Activated CD4-positive, alpha-beta T cell treated with anti-CD3 and anti-CD28 coated beads, Interleukin-2, amount 50 U/mL, for 1 hour (primary cell): ENCODE measurements at regions not wholly inside any gene's neighbourhood (a gene's known extent, or its start where the extent isn't known, plus 50 kb on each side); places are given as distances from the start of the nearest gene placed in this dataset.

Experiments used
- DNase-seq: peaks from one replicate; pipeline ENCODE4 v3.0.0-alpha.2; 2020

- DNase-seq, result no peak
Observed at GRCh38 chr2:217749008-217749407, 253.8 kb downstream of the TNS1 start.

DNA sequence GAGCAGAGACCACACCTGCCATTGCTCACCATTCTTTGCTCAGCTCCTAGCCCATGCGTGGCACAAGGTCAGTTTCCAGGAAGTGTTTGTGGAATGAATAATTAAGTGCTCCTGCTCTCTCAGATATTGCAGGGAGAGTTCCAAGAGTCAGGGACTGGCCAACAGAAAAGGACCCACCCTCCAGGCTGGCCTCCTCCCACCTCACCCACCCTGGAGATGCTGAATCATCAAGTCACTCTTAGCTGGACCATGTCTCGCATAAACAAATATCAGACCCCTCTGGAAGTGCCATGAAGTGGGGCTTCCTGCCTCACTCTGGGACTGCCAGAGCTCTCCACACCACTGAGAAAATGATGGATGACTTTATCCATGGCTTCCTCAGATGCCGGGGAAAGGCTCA lies 256.0 kb downstream of the TNS1 start:
- DNase-seq, result no peak

GRCh38 chr2:217743966-217744761 lies 258.6 kb downstream of the TNS1 start:
- no peak for DNase-seq

DNA sequence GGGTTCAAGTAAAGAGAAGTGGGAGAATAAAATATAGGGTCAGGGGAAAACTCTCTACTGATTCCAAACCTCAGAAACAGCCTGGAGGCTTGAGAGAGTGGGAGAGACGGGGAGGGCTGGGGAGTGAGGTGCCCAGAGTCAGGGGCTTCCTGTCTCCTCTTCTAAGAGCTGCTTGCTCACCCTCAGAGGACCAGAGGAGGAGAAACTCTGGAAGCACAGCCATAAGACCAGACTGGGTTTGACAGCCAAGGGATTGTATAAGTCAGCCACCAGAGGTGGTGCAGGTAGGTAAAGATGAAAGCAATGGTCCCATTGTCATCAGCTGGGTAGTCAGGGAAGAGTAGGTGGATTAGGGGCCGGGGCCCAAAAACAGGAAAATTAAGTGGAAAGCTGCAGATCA lies 259.4 kb downstream of the TNS1 start:
- DNase-seq, result no peak

DNA sequence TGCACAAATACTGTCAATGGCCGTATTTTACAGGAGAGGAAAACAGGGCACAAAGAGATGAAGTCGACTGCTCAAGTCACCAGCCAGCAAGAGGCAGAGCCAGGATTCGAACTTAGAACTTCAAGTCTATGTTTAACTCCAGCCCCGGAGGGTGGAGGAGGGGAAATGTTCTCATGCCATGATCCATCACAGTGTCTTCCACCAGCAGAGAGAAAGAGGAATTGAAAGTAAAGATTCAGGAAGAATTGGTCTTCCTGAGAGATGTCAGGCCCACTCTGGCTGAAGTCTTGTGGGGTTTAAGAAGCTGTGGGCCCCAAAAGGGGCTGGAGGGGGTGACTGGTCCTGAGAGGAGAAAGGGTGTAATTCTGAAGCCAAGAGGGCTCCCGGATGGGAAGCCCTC lies 260.0 kb downstream of the TNS1 start:
- no peak for DNase-seq

- no peak for DNase-seq
Observed at GRCh38 chr2:217742276-217742675, 260.5 kb downstream of the TNS1 start.

DNA sequence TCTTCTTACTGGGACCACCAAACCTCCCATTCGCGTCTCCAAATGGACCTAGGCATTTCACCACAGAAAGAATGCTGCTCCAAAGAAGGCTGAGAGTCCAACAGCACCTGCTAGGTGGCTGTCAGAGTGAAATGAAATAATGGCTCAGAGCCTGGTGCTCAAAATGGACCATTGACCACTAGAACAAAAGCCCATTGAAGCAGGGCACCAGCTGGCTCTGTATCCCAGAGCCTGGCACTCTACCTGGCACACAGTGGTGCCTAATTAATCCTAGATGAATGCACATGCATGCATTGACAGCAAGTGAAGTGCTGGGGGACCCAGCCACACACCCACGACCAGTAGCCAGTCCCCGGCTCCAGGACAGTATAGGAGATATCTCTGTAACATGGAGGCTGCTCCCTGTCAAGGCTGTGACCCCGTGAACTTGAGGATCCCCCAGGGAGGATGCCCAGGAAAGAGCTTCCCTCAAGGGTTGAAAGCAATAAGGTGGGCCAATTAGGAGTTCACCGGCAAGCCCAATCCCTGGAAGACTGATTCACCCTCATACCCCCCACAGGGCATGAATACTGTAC lies 261.3 kb downstream of the TNS1 start:
- no peak for DNase-seq

DNA sequence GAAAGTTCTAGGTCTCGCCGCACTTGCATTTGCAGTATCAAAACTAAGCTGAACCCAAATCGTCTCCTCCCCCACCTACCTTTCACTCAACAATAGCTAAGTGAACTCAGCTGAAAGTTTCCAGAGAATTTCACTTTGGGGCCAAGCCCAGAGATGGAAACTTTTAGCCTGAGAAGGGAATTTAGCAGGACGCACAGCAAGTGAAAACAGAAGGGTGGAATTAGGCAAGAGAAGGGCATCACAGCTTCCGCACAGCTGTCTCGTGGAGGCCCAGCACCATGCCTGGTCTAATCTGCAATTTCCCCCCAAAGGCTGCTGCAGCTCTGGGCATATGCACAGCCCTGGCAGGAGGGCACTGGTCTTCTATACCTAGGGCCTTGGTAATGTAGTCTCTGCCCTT lies 262.0 kb downstream of the TNS1 start:
- DNase-seq, result no peak

DNA sequence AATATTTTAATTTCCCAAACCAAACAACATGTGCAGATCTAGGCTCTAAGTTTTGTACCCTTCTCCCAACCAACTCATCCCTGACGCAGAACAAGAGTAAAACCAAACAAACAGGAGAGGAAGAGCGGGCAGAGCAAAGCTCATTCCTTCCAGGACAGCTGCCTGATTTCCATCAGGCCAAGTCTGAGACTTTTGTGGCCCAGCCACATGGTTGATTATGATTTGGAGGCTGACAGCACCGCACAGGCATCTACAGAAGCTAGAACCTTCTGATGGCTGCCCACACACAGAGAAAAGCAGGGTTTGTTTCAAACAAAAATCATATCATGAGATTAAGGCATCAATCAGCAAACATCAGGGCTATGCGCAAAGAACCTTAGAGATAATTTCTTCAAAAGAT lies 262.6 kb downstream of the TNS1 start:
- DNase-seq, result no peak

- DNase-seq, result no peak
Observed at GRCh38 chr2:217739741-217740140, 263.1 kb downstream of the TNS1 start.

DNA sequence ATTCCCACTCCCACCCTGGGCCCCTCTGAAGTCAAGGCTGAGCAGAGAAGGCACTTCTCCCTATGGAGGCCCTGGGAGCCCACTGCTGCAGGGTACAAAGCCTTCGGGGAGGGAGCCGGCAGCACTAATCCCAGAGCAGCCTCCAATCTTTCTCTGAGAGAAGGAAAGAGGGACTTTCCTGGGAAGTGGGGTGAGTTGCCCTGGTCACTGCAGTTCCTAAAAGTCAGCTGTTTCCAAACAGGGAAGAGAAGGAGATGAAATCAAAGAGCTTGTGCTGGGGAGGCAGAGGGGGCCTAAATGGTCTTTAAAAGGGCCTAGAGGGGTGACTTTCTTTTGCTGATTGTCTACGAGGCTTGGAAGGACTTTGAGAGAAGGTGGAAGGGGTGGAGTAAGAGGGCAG lies 264.7 kb downstream of the TNS1 start:
- DNase-seq, result no peak

DNA sequence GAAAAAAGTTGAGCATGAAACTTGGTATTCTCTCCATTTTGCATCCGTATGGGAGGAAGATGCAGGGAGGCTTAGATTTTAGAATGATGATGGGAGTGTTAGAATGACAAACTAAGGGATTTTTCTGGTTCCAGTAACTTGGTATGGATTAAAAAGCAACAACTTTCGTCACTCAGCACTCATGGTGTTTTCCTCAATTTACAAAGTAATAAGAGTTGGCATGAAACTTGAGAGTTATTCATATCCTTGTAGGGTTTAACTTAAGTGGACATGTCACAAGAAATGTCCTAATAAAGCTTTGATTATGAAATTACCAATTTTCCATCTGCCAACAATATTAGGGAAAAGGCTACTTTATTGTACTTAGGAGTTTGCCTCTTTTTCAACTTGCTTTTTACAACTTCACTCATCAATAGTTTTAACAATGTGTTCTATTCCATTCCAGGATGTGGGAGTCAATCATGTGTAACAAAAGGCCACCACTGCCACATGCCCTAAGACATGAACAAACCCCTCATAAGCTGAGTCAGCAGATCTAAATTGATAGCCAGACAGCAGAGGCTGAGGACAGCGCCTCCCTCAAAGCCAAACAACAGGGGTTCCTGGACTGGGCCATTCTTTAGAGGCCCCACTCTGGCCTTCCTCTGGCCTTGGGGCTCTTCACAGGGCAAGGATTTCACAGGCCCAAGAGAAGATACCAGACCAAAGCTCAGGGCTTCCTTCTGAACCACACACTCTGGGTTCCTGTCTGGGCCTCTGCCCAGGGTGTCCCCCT lies 265.8 kb downstream of the TNS1 start:
- no peak for DNase-seq

GRCh38 chr2:217735899-217736298 lies 266.9 kb downstream of the TNS1 start:
- DNase-seq, result no peak

DNA sequence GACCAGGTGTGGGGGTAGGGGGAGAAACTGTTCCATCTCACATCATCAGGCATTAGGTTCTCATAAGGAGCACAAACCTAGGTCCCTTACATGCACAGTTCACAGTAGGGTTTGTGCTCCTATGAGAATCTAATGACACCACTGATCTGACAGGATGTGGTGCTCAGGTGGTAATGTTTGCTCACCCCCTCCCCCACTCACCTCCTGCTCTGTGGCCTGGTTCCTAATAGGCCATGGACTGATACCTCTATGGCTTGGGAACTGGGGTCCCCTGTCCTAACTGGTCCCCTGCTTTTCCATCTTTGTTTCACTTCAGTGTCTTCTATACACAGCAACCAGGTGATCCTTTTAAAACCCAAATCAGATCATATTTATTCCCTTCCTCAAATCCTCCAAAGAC lies 267.8 kb downstream of the TNS1 start:
- no peak for DNase-seq

GRCh38 chr2:217733461-217733860 lies 269.3 kb downstream of the TNS1 start:
- no peak for DNase-seq

DNA sequence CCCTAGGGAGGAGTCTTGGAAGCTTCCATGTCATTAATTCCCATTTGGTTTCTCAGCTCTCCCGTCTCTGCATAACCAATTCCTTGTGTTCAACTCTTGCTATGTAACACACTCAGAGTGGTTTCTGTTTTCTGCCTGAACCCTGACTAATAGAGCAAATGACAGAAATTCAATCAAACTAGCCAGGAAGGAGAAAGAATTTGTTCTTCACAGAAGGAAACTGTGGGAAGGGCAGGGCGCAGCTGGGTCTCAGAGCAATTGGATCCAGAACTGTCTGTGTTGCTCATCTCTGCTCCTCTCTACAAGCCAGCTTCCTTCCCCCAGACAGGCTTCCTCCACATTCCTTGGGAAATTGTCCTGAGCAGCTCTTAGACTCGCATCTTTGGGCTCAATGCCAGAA lies 269.8 kb downstream of the TNS1 start:
- no peak for DNase-seq

DNA sequence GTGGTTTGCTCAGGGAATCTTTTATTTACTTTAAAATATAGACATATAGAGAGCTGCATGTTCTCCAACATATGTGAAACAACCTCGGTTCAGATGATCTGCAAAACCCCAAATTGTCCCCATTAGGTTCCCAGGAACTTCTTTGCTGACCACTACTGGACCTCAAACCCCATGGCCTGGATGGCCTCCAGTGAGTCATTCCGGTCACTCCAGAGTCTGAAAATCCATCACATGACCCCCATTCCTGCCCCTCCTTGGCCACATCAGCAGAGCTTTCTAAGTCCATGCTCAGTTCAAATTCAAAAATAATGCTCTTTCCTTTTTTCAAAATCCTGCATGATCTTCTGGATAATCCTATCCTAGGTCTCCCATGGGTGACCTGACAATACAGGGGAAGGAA lies 271.0 kb downstream of the TNS1 start:
- DNase-seq, result no peak

DNA sequence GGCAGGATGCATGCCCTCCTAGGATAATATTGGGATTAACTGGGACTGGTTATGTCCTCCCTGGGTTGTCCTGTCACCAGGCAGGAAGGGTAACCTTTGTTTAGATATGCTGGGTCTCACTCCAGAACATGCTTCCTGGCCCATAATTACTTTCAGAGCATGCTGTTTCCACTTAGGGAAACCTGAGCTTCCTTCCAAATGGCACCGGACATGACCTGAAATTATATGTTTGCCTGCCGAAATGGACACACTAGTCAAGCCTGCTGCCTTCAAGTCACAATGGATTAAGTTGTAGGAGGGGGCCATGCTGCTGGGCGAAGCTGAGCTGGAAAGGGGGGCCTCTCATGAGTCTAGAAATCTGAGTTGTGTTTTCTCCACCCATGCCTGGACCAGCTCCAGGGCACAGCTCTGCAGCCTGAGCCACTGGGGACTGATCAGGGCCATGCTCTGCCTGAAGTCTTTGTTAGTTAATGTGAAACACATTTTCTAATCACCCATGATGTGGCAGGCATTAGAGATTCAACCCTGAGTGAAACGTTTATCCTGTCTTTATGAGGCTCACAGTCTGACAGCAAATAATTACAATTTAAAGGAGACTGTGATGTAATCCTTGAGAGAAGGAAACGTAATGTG lies 273.3 kb downstream of the TNS1 start:
- DNase-seq, result no peak

GRCh38 chr2:217727801-217728200 lies 275.0 kb downstream of the TNS1 start:
- DNase-seq, result no peak

DNA sequence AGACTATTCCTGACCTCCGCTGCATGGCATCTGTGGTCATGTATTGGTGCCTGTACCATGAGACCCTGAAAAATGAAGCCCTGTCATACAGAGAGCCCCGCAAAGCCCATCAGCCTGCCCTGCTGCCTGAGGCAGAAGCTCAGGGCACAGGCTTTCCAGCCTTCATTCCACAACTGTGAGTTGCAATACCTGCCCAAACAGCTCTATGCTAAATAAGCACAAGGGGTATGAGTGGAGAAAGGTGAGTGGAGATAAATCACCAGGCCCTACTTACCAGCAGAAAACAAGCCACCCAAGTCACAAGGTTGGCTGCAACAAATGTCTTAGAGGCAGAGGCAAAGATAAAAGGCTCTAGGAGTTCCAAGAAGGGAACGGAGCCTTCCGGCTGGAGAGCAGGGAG lies 277.4 kb downstream of the TNS1 start:
- no peak for DNase-seq

GRCh38 chr2:217724471-217724870 lies 278.3 kb downstream of the TNS1 start:
- no peak for DNase-seq

- no peak for DNase-seq
Observed at GRCh38 chr2:217723981-217724380, 278.8 kb downstream of the TNS1 start.

DNA sequence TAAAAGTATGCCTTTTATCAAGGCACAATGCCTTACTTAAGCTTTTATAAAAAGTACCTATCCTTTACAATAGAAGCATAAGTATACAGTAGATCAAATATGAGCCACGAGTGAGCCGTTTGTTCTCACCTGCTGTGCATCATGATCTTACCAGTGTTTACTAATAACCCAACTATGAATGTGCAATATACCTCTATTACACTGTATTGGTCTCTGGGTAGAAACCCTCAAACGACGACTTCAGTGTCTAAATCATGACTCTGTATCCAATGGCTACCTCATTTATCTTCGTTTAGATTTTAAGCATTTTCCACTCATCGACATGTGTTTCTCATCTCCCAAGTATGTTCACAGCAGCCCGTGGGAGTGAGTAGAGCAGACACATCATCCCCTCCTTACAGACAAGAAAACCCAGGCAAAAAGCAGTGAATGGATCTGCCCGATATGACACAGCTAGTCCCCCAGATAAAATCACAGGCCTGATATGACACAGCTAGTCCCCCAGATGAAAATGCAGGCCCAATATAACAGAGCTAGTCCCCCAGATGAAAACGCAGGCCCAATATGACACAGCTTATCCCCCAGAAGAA lies 279.8 kb downstream of the TNS1 start:
- no peak for DNase-seq
